AG09309 (cell line): ENCODE measurements at regions not wholly inside any gene's neighbourhood (a gene's known extent, or its start where the extent isn't known, plus 50 kb on each side); places are given as distances from the start of the nearest gene placed in this dataset.
"Not testable (repeated sequence)": the region's sequence is repeated elsewhere in the genome, so short reads cannot be mapped to it uniquely, and the experiment has no call there.

Source experiments
- DNase-seq: peaks from one replicate; pipeline ENCODE4 v3.0.0-alpha.2; 2010; ENCODE audit warnings: low read depth
- H3K4me3 ChIP-seq: 2 replicates; pipeline ENCODE4 v1.5.1; 2011; ENCODE audit warnings: mild to moderate bottlenecking, low read depth, low read length, moderate library complexity; ENCODE audit not compliant: control insufficient read depth
- CTCF ChIP-seq: IDR thresholded peaks from 2 replicates; pipeline ENCODE4 v1.5.1; 2011; ENCODE audit warnings: mild to moderate bottlenecking, low read depth, low read length, inconsistent platforms; ENCODE audit not compliant: insufficient read depth, control insufficient read depth; ENCODE audit errors: missing control alignments

GRCh38 chr1:178039891-178040290, 54.0 kb upstream of the RASAL2 start:
- H3K4me3 ChIP-seq: no peak overlapping the region
- DNase-seq: no peak
- no peak for TF ChIP-seq CTCF

GRCh38 chr1:178043940-178044339, 50.0 kb upstream of the RASAL2 start:
- H3K4me3 ChIP-seq, DNase-seq: not testable (repeated sequence)
